Adipocyte (in vitro differentiated cells): ENCODE measurements at regions not wholly inside any gene's neighbourhood (a gene's known extent, or its start where the extent isn't known, plus 50 kb on each side); places are given as distances from the start of the nearest gene placed in this dataset.
"Not testable (repeated sequence)": the region's sequence is repeated elsewhere in the genome, so short reads cannot be mapped to it uniquely, and the experiment has no call there.

Experiments used
- DNase-seq: peaks from one replicate; pipeline ENCODE4 v3.0.0-alpha.2; 2015; ENCODE audit warnings: low read depth
- H3K27me3 ChIP-seq: replicated peaks from 2 replicates; pipeline ENCODE4 v1.7.0; 2013; ENCODE audit warnings: mild to moderate bottlenecking, low read length, moderate library complexity; ENCODE audit not compliant: control insufficient read depth, insufficient read depth
- H3K36me3 ChIP-seq: 2 replicates; pipeline ENCODE4 v1.7.0; 2013; ENCODE audit warnings: low read length, mild to moderate bottlenecking, moderate library complexity; ENCODE audit not compliant: control insufficient read depth, insufficient read depth, severe bottlenecking
- H3K4me1 ChIP-seq: 2 replicates; pipeline ENCODE4 v1.7.0; 2013; ENCODE audit warnings: mild to moderate bottlenecking, low read length, moderate library complexity; ENCODE audit not compliant: control insufficient read depth, insufficient read depth
- H3K4me3 ChIP-seq: 2 replicates; pipeline ENCODE4 v1.7.0; 2013; ENCODE audit warnings: mild to moderate bottlenecking, low read length, moderate library complexity
- H3K9ac ChIP-seq: 2 replicates; pipeline ENCODE4 v1.7.0; 2013; ENCODE audit warnings: mild to moderate bottlenecking, low read length, moderate library complexity
- H3K9me3 ChIP-seq: 2 replicates; pipeline ENCODE4 v1.7.0; 2013; ENCODE audit warnings: mild to moderate bottlenecking, low read length, moderate library complexity; ENCODE audit not compliant: control insufficient read depth

DNA sequence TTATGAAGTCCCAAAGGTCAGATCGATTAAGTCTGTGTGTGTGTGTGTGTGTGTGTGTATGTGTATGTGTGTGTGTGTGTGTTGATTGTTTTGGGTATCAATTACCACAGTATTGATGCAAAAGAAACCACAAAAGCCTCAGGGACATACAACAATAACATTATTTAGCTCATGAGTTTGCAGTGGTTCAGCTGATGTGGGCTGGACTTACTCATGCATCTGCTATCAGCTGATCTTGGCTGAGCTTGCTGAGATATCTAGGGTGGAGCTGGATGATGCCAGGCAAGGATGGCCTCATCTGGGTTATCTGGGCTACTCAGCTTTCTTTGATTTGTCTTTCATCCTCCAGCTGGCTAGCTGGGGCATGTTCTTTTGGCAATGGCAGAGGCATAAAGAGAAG, 82.4 kb upstream of the PRR23C start:
- H3K27me3 ChIP-seq, result peaks cover 28% of the 10 kb centered on the region
- H3K4me3 ChIP-seq, result no peak overlapping the region
- no peak overlapping the region for H3K9ac ChIP-seq
- DNase-seq, result peak; percentile 44
- no peaks in the 10 kb centered on the region for H3K36me3 ChIP-seq
- H3K9me3 ChIP-seq, result no peaks in the 10 kb centered on the region
- peaks cover 14% of the 10 kb centered on the region for H3K4me1 ChIP-seq

DNA sequence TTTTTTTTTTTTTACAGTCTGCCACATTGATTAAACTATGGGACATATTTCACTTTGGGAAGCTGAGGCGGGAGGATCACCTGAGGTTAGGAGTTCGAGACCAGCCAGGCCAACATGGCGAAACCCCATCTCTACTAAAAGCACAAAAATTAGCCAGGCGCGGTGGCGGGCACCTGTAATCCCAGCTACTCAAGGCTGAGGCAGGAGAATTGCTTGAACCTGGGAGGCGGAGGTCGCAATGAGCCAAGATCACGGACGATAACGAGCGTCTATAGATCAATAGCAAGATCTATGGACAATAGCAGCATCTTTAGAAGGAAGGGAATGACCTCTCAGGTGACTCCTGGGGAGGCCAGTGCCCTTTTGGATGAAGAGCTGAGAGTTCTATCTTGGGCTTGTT, 82.9 kb upstream of the PRR23C start:
- H3K27me3 ChIP-seq, result peaks cover 28% of the 10 kb centered on the region
- not testable (repeated sequence) for H3K4me3 ChIP-seq, DNase-seq, H3K9me3 ChIP-seq, H3K4me1 ChIP-seq, H3K36me3 ChIP-seq, H3K9ac ChIP-seq

DNA sequence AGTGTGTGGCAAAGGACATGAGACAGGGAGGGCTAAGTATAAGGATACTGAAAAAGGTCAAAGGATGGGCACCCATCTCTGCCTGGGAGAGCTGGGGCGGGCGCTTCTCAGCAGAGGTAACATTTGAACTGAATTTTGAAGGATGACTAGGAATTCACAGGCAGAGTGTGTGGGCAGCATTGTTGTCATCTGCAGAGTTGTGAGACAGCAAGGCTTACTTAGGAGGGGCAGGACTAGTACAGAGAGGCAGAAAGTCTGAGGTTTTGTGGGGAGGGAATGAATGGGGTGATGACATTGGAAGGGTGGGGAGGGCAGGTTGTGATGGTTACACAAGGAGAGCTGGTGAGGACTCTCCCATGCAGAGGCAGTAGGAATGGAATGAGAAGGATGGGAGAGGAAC, 84.1 kb upstream of the PRR23C start:
- Histone ChIP-seq H3K36me3 (no peaks in the 10 kb centered on the region), H3K9ac (no peak overlapping the region), H3K4me1 (no peaks in the 10 kb centered on the region), H3K27me3 (peaks cover 31% of the 10 kb centered on the region), H3K4me3 (no peak overlapping the region), H3K9me3 (no peaks in the 10 kb centered on the region)
- DNase-seq, result no peak

DNA sequence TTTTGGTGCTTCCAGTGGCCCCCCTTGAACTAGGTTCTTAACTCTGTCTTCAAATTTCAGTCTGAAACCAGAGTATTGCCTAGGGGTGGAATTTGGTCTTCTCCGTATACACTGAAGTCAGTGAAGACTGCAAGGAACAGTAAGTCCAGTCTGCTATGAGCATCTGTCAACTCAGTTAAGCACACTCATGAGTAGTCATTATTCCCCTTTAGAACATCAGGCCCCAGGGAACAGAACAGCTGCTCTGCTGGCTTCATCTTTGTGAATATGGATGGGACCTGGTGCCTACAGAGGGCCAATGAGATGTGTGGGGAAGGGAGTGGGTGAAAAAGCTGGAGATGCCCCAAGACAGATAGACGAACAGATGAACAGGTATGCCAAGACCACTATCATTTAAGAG, 85.2 kb upstream of the PRR23C start:
- H3K36me3 ChIP-seq, result no peaks in the 10 kb centered on the region

DNA sequence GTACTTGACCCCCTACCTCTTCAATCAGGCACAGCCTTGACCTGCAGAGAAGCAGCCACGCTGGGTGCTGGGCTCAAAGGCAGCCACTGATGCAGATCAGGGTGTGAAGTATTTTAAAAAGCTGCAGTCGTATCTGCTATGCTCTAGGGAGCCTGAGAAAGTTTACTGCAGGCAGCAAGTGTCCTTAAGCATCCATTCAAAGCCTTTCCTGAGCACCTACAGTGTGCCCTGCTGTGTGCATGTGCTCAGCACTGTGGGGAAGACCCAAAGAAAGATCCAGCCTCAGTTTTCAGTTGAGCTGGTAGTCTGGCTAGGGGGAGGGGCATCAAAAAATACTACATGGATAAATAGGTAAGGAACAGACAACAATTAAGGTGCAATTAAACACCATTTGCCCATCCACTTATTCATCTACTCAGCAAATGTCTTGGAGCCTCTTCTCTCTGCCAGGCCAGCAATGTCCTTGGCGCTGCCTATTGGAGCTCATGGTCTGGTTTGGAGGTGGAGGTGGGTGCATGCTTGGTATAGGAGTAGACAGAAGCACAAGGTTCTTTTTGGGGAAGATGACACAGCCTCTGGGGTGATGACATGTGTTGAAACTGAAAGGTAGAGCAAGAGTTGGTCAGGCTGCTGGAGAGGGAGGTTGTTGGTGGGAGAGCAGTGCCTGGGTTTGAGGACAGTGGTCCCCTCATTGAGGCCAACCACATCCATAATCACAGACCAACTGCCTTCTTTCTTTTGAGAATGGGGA, 85.9 kb upstream of the PRR23C start:
- H3K9me3 ChIP-seq, result no peaks in the 10 kb centered on the region
- no peak overlapping the region for H3K9ac ChIP-seq
- H3K27me3 ChIP-seq, result peaks cover 28% of the 10 kb centered on the region
- no peaks in the 10 kb centered on the region for H3K36me3 ChIP-seq
- no peaks in the 10 kb centered on the region for H3K4me1 ChIP-seq
- no peak overlapping the region for H3K4me3 ChIP-seq
- no peak for DNase-seq

More for the DNA sequence above, 85.2 kb upstream of the PRR23C start:
- H3K27me3 ChIP-seq, result peaks cover 30% of the 10 kb centered on the region
- no peak for DNase-seq
- no peak overlapping the region for H3K9ac ChIP-seq
- H3K4me1 ChIP-seq, result no peaks in the 10 kb centered on the region
- no peak overlapping the region for H3K4me3 ChIP-seq
- H3K9me3 ChIP-seq, result no peaks in the 10 kb centered on the region

DNA sequence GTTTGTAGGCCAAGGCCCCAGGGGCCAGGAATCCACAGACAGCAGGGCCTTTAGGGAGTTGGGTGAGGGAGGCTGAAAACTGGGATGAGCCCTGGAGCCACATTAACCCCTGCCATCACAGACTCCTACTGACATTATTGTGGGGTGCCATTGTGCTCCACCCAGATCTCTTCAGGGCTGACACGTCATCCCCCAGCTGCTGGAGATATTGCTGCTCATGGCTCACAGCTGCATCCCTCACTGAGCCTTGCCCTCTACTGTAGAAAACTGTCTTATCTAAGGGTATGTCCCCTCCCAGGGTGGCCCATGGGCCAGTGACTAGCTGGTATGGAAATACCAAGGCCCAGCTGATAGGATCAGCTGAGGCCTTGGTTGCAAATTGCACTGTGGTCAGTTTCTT, 87.3 kb upstream of the PRR23C start:
- no peak overlapping the region for H3K4me3 ChIP-seq
- H3K9ac ChIP-seq, result no peak overlapping the region
- no peaks in the 10 kb centered on the region for H3K36me3 ChIP-seq
- peaks cover 26% of the 10 kb centered on the region for H3K27me3 ChIP-seq
- H3K9me3 ChIP-seq, result no peaks in the 10 kb centered on the region
- no peaks in the 10 kb centered on the region for H3K4me1 ChIP-seq
- no peak for DNase-seq

DNA sequence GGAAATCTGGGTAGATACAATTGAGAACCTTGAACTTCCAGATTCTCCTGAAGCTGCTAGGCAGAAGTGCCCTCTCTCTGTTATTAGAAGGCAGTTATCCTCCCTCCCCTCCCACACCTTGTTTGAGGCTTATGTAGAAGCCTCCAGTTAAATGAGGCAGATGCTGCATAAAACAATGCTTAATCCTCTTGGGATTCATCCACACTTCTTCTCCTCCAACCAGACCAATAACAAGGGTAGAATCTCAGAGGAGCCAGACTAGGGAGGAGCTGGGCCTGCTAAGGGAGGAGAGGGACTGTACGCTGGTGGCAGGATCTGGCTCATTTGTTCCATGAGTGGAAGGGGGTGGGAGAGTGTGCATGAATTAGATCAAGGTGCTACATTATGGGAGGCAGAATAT, 88.3 kb upstream of the PRR23C start:
- Histone ChIP-seq H3K9me3 (no peaks in the 10 kb centered on the region), H3K4me3 (no peak overlapping the region), H3K36me3 (no peaks in the 10 kb centered on the region), H3K4me1 (no peaks in the 10 kb centered on the region), H3K27me3 (peaks cover 34% of the 10 kb centered on the region), H3K9ac (no peak overlapping the region)
- no peak for DNase-seq

DNA sequence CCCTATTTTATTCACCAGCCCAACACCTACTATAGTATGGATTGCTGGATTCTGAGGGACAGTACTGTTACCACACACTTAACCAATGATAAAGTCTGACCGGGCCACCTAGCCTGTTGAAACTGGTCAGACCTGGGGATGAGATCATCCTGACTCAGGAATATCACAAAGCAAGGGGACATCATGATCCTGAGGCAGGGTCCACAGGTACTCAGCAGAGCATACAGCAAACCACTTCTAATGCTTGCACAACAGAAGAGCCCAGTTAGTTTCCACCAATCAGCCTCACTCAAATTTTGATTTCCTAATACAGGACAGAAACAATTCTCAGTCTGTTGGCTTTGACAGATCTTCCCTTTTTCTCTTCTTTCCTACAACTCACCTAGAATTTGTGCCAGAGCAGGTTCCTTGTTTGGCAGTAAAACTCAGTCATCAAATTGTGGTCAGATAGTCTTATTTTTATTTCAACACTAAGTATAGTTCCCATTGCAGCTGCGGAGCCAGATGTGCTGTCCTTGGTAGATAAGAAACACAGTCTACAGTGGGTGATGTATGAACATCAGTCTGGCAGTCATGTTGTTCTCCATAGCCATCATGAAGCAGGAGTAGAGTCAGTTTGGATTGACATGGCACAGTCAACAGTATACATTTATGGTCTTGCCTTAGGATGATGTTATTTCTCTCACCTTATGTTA, 90.1 kb upstream of the PRR23C start:
- Histone ChIP-seq H3K9ac (no peak overlapping the region), H3K4me1 (no peaks in the 10 kb centered on the region), H3K4me3 (no peak overlapping the region), H3K9me3 (no peaks in the 10 kb centered on the region), H3K27me3 (peaks cover 36% of the 10 kb centered on the region), H3K36me3 (no peaks in the 10 kb centered on the region)
- no peak for DNase-seq

DNA sequence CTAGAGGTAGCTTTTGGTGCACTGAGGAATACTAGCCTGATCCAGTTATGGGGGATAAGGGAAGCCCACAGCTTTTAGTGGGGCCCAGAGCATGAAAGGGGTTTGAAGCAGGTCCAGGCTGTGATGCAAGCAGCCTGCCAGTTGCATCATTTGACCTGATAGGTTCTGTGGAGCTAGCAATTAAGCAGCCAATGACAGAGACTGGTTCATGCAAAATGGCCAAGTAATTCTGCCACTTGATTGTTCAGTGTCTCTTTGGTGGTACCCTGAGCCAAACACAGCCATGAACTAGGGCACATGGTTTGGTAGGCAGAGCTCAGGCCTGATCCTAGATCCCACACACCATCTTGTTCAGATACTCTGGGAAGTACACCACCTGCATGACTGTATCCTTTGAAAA, 91.0 kb upstream of the PRR23C start:
- H3K4me3 ChIP-seq, result no peak overlapping the region
- peaks cover 28% of the 10 kb centered on the region for H3K27me3 ChIP-seq
- no peaks in the 10 kb centered on the region for H3K36me3 ChIP-seq
- DNase-seq, result no peak
- no peak overlapping the region for H3K9ac ChIP-seq
- H3K9me3 ChIP-seq, result no peaks in the 10 kb centered on the region
- no peaks in the 10 kb centered on the region for H3K4me1 ChIP-seq

DNA sequence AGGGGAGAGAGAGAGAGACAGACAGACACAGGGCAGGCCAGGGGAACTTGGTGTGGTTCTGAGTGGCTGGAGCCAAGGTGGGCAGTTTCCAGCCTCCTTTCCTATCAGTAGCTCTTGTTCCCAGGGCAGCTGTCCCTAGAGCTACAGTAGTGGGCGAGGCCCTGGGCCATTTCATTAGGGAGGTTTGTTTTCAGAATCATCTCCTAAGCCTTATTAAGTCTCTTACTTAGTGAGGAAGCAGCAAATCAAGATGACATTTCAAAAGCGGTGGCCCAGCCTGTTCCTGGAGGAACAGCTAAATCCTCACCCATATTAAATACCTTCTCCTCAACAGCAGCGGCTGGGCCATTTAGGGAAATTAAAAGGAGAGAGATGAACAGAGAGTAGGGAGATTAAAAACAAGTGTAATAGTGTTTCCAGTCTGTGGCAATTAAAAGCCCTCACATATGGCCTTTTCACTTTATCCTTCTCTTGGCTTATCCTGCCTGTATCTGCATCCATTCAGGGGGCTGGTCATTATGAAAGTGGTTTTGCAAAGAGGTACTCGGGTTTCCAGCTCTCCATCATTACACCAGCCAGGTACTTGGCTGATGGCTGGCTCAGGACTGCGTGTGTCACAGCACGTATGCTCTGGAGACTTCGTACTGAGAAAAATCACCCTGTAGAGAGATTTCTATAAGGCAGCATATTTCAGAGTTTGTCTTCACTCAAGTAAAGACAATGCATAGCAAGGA, 91.9 kb upstream of the PRR23C start:
- H3K4me3 ChIP-seq, result no peak overlapping the region
- no peak overlapping the region for H3K9ac ChIP-seq
- H3K9me3 ChIP-seq, result no peaks in the 10 kb centered on the region
- no peaks in the 10 kb centered on the region for H3K36me3 ChIP-seq
- DNase-seq, result no peak
- H3K27me3 ChIP-seq, result peaks cover 24% of the 10 kb centered on the region
- no peaks in the 10 kb centered on the region for H3K4me1 ChIP-seq

DNA sequence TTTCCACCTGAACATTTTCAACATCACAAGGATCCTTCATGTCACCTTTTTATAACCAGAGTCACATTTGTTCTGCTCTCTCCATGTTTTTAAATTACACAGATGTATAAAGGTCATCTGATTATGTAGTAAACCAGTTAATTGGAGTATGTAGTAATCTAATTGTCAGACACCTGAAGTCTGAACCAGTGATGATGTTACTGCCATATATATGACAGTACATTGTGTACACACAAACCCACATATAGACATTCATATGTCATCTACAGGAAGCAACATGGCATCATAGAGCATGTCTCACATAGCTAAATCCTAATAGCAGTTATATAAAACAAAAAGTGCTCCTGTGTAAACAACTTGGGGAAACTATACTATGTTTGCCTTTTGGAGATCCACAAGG, 95.9 kb upstream of the PRR23C start:
- H3K36me3 ChIP-seq, result no peaks in the 10 kb centered on the region
- H3K27me3 ChIP-seq, result peaks cover 10% of the 10 kb centered on the region
- H3K4me3 ChIP-seq, result no peak overlapping the region
- H3K9ac ChIP-seq, result no peak overlapping the region
- H3K4me1 ChIP-seq, result no peaks in the 10 kb centered on the region
- no peak for DNase-seq
- no peaks in the 10 kb centered on the region for H3K9me3 ChIP-seq
